H1 (cell line): ENCODE measurements at regions not wholly inside any gene's neighbourhood (a gene's known extent, or its start where the extent isn't known, plus 50 kb on each side); places are given as distances from the start of the nearest gene placed in this dataset.

Experiments used
- CTCF ChIA-PET: fragments of 300-600 bp; sonication (Branson Sonifier 250); formaldehyde crosslinking; loops from one replicate; lab custom pipeline; 2021; ENCODE audit not compliant: partially characterized antibody; lab: Charles Lee
- POLR2A ChIA-PET: fragments of 300-600 bp; sonication (Branson Sonifier 250); formaldehyde crosslinking; loops from one replicate; lab custom pipeline; 2021; ENCODE audit warnings: inconsistent platforms; ENCODE audit not compliant: partially characterized antibody; lab: Charles Lee
- DNase-seq, 2 experiments: peaks; one replicate each; pipeline versions ENCODE4 v3.0.0 to v3.0.0-alpha.2; 2010 to 2022; ENCODE audit warnings: low spot score in 2 of 2, low read depth in 1 of 2, mixed read lengths in 1 of 2
- FAIRE-seq: peaks from 2 replicates; lab custom pipeline; 2011; peaks lifted over from hg19 to GRCh38; lab: Jason Lieb, UNC
- H2AFZ ChIP-seq: 2 replicates; pipeline ENCODE4 v1.8.1; 2012; ENCODE audit warnings: low read length, inconsistent platforms
- H2AK5ac ChIP-seq: 2 replicates; pipeline ENCODE4 v1.6.1; 2013; ENCODE audit warnings: low read depth, low read length
- H2BK120ac ChIP-seq: replicated peaks from 2 replicates; pipeline ENCODE3; 2013; ENCODE audit warnings: low read depth, low read length, inconsistent platforms
- H2BK12ac ChIP-seq: 2 replicates; pipeline ENCODE4 v1.6.1; 2013; ENCODE audit warnings: low read depth, low read length
- H2BK15ac ChIP-seq: 2 replicates; pipeline ENCODE4 v1.6.1; 2013; ENCODE audit warnings: low read length
- H2BK20ac ChIP-seq: 2 replicates; pipeline ENCODE4 v1.6.1; 2013; ENCODE audit warnings: low read length
- H2BK5ac ChIP-seq: 2 replicates; pipeline ENCODE4 v1.6.1; 2013; ENCODE audit warnings: low read depth, low read length
- H3K14ac ChIP-seq: 2 replicates; pipeline ENCODE4 v1.6.1; 2013; ENCODE audit warnings: inconsistent platforms; ENCODE audit not compliant: insufficient read length
- H3K18ac ChIP-seq: 2 replicates; pipeline ENCODE4 v1.6.1; 2013; ENCODE audit warnings: low read length; ENCODE audit errors: extremely low read depth
- H3K23ac ChIP-seq: 2 replicates; pipeline ENCODE4 v1.6.1; 2013; ENCODE audit warnings: inconsistent platforms; ENCODE audit not compliant: insufficient read length
- H3K23me2 ChIP-seq: 2 replicates; pipeline ENCODE4 v1.6.1; 2013; ENCODE audit warnings: low read depth, low read length
- H3K27ac ChIP-seq: 2 replicates; pipeline ENCODE4 v1.6.1; 2011; ENCODE audit warnings: low read depth, low read length, inconsistent platforms
- H3K27me3 ChIP-seq, 4 experiments: replicated peaks in 1 of 4; 1 replicate in 1 of 4; 2 replicates in 3 of 4; pipeline versions ENCODE4 v1.6.1 to v1.8.1; 2011 to 2013; ENCODE audit warnings: low read length in 3 of 4, mild to moderate bottlenecking in 3 of 4, inconsistent platforms in 2 of 4, mixed read lengths in 2 of 4, moderate library complexity in 1 of 4; ENCODE audit not compliant: control insufficient read depth in 3 of 4, insufficient read depth in 3 of 4; ENCODE audit errors: extremely low read depth in 1 of 4
- H3K36me3 ChIP-seq, 4 experiments: 2 replicates each; pipeline versions ENCODE4 v1.6.1 to v1.8.1; 2011 to 2013; ENCODE audit warnings: mild to moderate bottlenecking in 4 of 4, low read length in 3 of 4, moderate library complexity in 2 of 4, control low read depth in 1 of 4, inconsistent platforms in 1 of 4; ENCODE audit not compliant: insufficient read depth in 4 of 4, control insufficient read depth in 2 of 4
- H3K4ac ChIP-seq: replicated peaks from 2 replicates; pipeline ENCODE3; 2013; ENCODE audit warnings: low read length, low read depth, mixed read lengths, inconsistent platforms; ENCODE audit not compliant: insufficient read length
- H3K4me1 ChIP-seq, 4 experiments: replicated peaks in 1 of 4; 1 replicate in 1 of 4; 2 replicates in 3 of 4; pipeline versions ENCODE4 v1.6.1 to v1.8.1; 2011 to 2013; ENCODE audit warnings: low read length in 3 of 4, inconsistent platforms in 2 of 4, mixed read lengths in 1 of 4; ENCODE audit not compliant: insufficient read depth in 4 of 4, control insufficient read depth in 3 of 4
- H3K4me2 ChIP-seq, 2 experiments: 2 replicates each; pipeline versions ENCODE4 v1.6.1 to v1.8.1; 2011 to 2013; ENCODE audit warnings: low read depth in 2 of 2, low read length in 2 of 2, control low read depth in 1 of 2, inconsistent platforms in 1 of 2, mild to moderate bottlenecking in 1 of 2; ENCODE audit not compliant: insufficient read depth in 1 of 2
- H3K4me3 ChIP-seq, 4 experiments: fragments of 200-600, 300-600 bp in 1 of 4; sonication (generic), shearing (Covaris generic), sonication (Bioruptor Twin) in 1 of 4; 2 replicates each; pipeline versions ENCODE4 v1.5.1 to v1.8.1; 2011 to 2016; ENCODE audit warnings: low read length in 4 of 4, low read depth in 3 of 4, control low read depth in 2 of 4, inconsistent platforms in 2 of 4, mild to moderate bottlenecking in 2 of 4, mixed read lengths in 1 of 4, moderate library complexity in 1 of 4; ENCODE audit not compliant: insufficient read depth in 2 of 4; ENCODE audit errors: extremely low read depth in 1 of 4
- H3K56ac ChIP-seq: replicated peaks from 2 replicates; pipeline ENCODE3; 2013; ENCODE audit warnings: low read depth, mild to moderate bottlenecking, mixed read lengths, low read length, inconsistent platforms; ENCODE audit not compliant: insufficient read length
- H3K79me1 ChIP-seq: 2 replicates; pipeline ENCODE4 v1.6.1; 2013; ENCODE audit warnings: low read depth, low read length, control low read depth
- H3K79me2 ChIP-seq, 2 experiments: 2 replicates each; pipeline versions ENCODE4 v1.6.1 to v1.8.1; 2012 to 2013; ENCODE audit warnings: low read length in 2 of 2, mild to moderate bottlenecking in 2 of 2, inconsistent platforms in 1 of 2; ENCODE audit not compliant: insufficient read depth in 2 of 2, control insufficient read depth in 1 of 2
- H3K9ac ChIP-seq, 4 experiments: replicated peaks in 1 of 4; 1 replicate in 1 of 4; 2 replicates in 3 of 4; pipeline versions ENCODE4 v1.6.1 to v1.8.1; 2011 to 2013; ENCODE audit warnings: low read depth in 3 of 4, low read length in 3 of 4, control low read depth in 2 of 4, mild to moderate bottlenecking in 2 of 4, moderate library complexity in 2 of 4, inconsistent platforms in 1 of 4; ENCODE audit errors: extremely low read depth in 1 of 4
- H3K9me3 ChIP-seq, 2 experiments: 2 replicates each; pipeline versions ENCODE4 v1.6.1 to v1.8.1; 2012 to 2013; ENCODE audit warnings: mild to moderate bottlenecking in 2 of 2, moderate library complexity in 2 of 2, control low read depth in 1 of 2, inconsistent platforms in 1 of 2, low read depth in 1 of 2, low read length in 1 of 2, mixed read lengths in 1 of 2; ENCODE audit not compliant: insufficient read depth in 2 of 2
- H4K20me1 ChIP-seq, 2 experiments: replicated peaks in 1 of 2; 2 replicates each; pipeline versions ENCODE3 to v1.8.1; 2011 to 2013; ENCODE audit warnings: inconsistent platforms in 2 of 2, low read length in 2 of 2, mild to moderate bottlenecking in 1 of 2; ENCODE audit not compliant: insufficient read depth in 2 of 2, control insufficient read depth in 1 of 2
- H4K5ac ChIP-seq: 2 replicates; pipeline ENCODE4 v1.6.1; 2013; ENCODE audit warnings: low read length, low read depth, mixed read lengths, inconsistent platforms; ENCODE audit not compliant: insufficient read length
- H4K8ac ChIP-seq: 2 replicates; pipeline ENCODE4 v1.8.0; 2013; ENCODE audit warnings: mild to moderate bottlenecking, moderate library complexity, low read length, inconsistent platforms; ENCODE audit not compliant: insufficient read depth; ENCODE audit errors: extremely low read depth
- H4K91ac ChIP-seq: replicated peaks from 2 replicates; pipeline ENCODE3; 2013; ENCODE audit warnings: low read length, mixed read lengths, inconsistent platforms; ENCODE audit not compliant: insufficient read length
- BRCA1 ChIP-seq: IDR thresholded peaks from 2 replicates; pipeline ENCODE4 v1.6.1; 2012; ENCODE audit warnings: low read depth, low read length, improper control_type of control experiment
- CBX8 ChIP-seq: fragments of 300-800, 300-1000 bp; sonication (generic); IDR thresholded peaks from 2 replicates; pipeline ENCODE4 v1.7.1; 2016; ENCODE audit warnings: low read depth, low read length, borderline replicate concordance
- CTCF ChIP-seq, 3 experiments: IDR thresholded peaks; 1 replicate in 2 of 3; 2 replicates in 1 of 3; pipeline versions ENCODE4 v1.5.1 to v1.6.1; 2011; ENCODE audit warnings: low read length in 3 of 3, mild to moderate bottlenecking in 3 of 3, inconsistent platforms in 2 of 3, low read depth in 1 of 3, moderate library complexity in 1 of 3; ENCODE audit not compliant: insufficient read depth in 1 of 3; ENCODE audit errors: control extremely low read depth in 1 of 3
- HDAC2 ChIP-seq, 2 experiments: fragments of 300-600 bp in 1 of 2; sonication (generic) in 1 of 2; IDR thresholded peaks; 2 replicates each; pipeline ENCODE4 v1.6.1; 2011 to 2012; ENCODE audit warnings: low read depth in 2 of 2, low read length in 2 of 2, mild to moderate bottlenecking in 2 of 2, moderate library complexity in 2 of 2, borderline replicate concordance in 1 of 2, inconsistent platforms in 1 of 2
- JUND ChIP-seq: IDR thresholded peaks from 2 replicates; pipeline ENCODE4 v1.6.1; 2011; ENCODE audit warnings: mild to moderate bottlenecking, improper control_type of control experiment, low read length
- KDM4A ChIP-seq: IDR thresholded peaks from one replicate; pipeline ENCODE4 v1.7.1; 2012; ENCODE audit warnings: low read depth, mild to moderate bottlenecking, moderate library complexity, low read length, inconsistent platforms; ENCODE audit not compliant: severe bottlenecking
- MAX ChIP-seq: IDR thresholded peaks from 2 replicates; pipeline ENCODE4 v1.6.1; 2012; ENCODE audit warnings: inconsistent platforms
- SIRT6 ChIP-seq: IDR thresholded peaks from one replicate; pipeline ENCODE4 v1.7.1; 2012; ENCODE audit warnings: low read length, inconsistent platforms
- SP1 ChIP-seq: IDR thresholded peaks from 2 replicates; pipeline ENCODE4 v1.6.1; 2011; ENCODE audit warnings: low read depth, low read length
- TCF12 ChIP-seq: IDR thresholded peaks from 2 replicates; pipeline ENCODE4 v1.6.1; 2011; ENCODE audit warnings: low read depth, mild to moderate bottlenecking, low read length
- USF2 ChIP-seq: IDR thresholded peaks from 2 replicates; pipeline ENCODE4 v1.6.1; 2011; ENCODE audit warnings: low read length, improper control_type of control experiment
- WGBS, 2 experiments: shearing (Covaris generic) in 1 of 2; methylation state at CpG; one replicate each; pipeline versions ENCODE4 v1.1.6 to v1.1.7; 2013 to 2015; ENCODE audit warnings: low lambda C conversion rate in 2 of 2, mixed read lengths in 2 of 2, inconsistent platforms in 1 of 2, low coverage in 1 of 2, missing lambda C conversion rate in 1 of 2; ENCODE audit not compliant: insufficient replicate concordance in 2 of 2, insufficient coverage in 1 of 2, insufficient read length in 1 of 2; ENCODE audit errors: extremely low coverage in 1 of 2, missing lambda C conversion rate in 1 of 2; 5-methylcytosine and 5-hydroxymethylcytosine counted together

- DNase-seq = no peak
- H3K27ac ChIP-seq = no peak overlapping the region
- no peak overlapping the region for H2AK5ac ChIP-seq
- POLR2A ChIA-PET = no interaction called here
- no peak overlapping the region for H3K18ac ChIP-seq
- H3K4me1 ChIP-seq = no peaks in the 10 kb centered on the region
- no peak overlapping the region for H2AFZ ChIP-seq
- H3K23ac ChIP-seq = no peak overlapping the region
- no peaks in the 10 kb centered on the region for H3K79me1 ChIP-seq
- H4K91ac ChIP-seq = no peak overlapping the region
- H3K56ac ChIP-seq = no peak overlapping the region
- H2BK5ac ChIP-seq = no peak overlapping the region
- H3K9ac ChIP-seq = no peak overlapping the region
- no peak overlapping the region for H3K14ac ChIP-seq
- 85% methylated on average over 1 of the region's 1 CpG; no CpG with 5 or more reads in 1 of the 2 experiments for WGBS, 2 experiments
- H3K4me3 ChIP-seq = no peak overlapping the region
- H3K36me3 ChIP-seq = no peaks in the 10 kb centered on the region
- H3K9me3 ChIP-seq = no peaks in the 10 kb centered on the region
- no peak overlapping the region for H3K4ac ChIP-seq
- H3K79me2 ChIP-seq = no peaks in the 10 kb centered on the region
- no peak overlapping the region for H4K5ac ChIP-seq
- no peak overlapping the region for H4K8ac ChIP-seq
- no peaks in the 10 kb centered on the region for H3K23me2 ChIP-seq
- H2BK20ac ChIP-seq = no peak overlapping the region
- FAIRE-seq = no peak
- H2BK15ac ChIP-seq = no peak overlapping the region
- H2BK120ac ChIP-seq = no peak overlapping the region
- no peaks in the 10 kb centered on the region for H4K20me1 ChIP-seq
- CTCF ChIA-PET = interaction anchor here (0.6 kb wide), 1 partner anchor 1249 kb away, joined by 3 read pairs; no protein-coding TSS in a partner anchor
- H3K4me2 ChIP-seq = no peak overlapping the region
- H2BK12ac ChIP-seq = no peak overlapping the region
- H3K27me3 ChIP-seq = no peaks in the 10 kb centered on the region
- TF ChIP-seq SP1 (no peak), CBX8 (no peak), TCF12 (no peak), JUND (no peak), KDM4A (no peak), HDAC2 (IDR thresholded peaks at IDR 0.05; ENCODE audit: borderline replicate concordance in 1 of 2, low read depth in 2 of 2, low read length in 2 of 2) (no peak), CTCF (IDR thresholded peaks at IDR 0.05; ENCODE audit: control extremely low read depth in 1 of 3, insufficient read depth in 1 of 3, low read depth in 1 of 3, low read length in 3 of 3) (no peak), USF2 (no peak), MAX (no peak), BRCA1 (no peak), SIRT6 (no peak)
Observed at GRCh38 chr17:53649201-53649600, 173.5 kb upstream of the KIF2B start.
